Immature natural killer cell (primary cell): ENCODE measurements at regions not wholly inside any gene's neighbourhood (a gene's known extent, or its start where the extent isn't known, plus 50 kb on each side); places are given as distances from the start of the nearest gene placed in this dataset.

ENCODE experiments used
- DNase-seq, 3 donors: peaks; one replicate each; pipeline ENCODE4 v3.0.0; 2022; ENCODE audit warnings: mixed read lengths in 1 of 3
- H3K27ac Mint-ChIP-seq, 6 donors: one replicate each; pipeline ENCODE4 v1.8.0; 2020; ENCODE audit warnings: mixed read lengths in 6 of 6, mild to moderate bottlenecking in 5 of 6, inconsistent platforms in 4 of 6, moderate library complexity in 3 of 6
- H3K27me3 Mint-ChIP-seq, 3 donors: one replicate each; pipeline ENCODE4 v1.8.0; 2020 to 2021; ENCODE audit warnings: low read depth in 3 of 3, mild to moderate bottlenecking in 3 of 3, mixed read lengths in 3 of 3, moderate library complexity in 3 of 3, inconsistent platforms in 1 of 3
- H3K36me3 Mint-ChIP-seq, 3 donors: one replicate each; pipeline ENCODE4 v1.8.0; 2020; ENCODE audit warnings: mixed read lengths in 3 of 3, inconsistent platforms in 2 of 3, mild to moderate bottlenecking in 2 of 3
- H3K4me1 Mint-ChIP-seq, 2 donors: one replicate each; pipeline ENCODE4 v1.8.0; 2020; ENCODE audit warnings: inconsistent platforms in 2 of 2, mild to moderate bottlenecking in 2 of 2, mixed read lengths in 2 of 2, moderate library complexity in 1 of 2
- H3K4me3 Mint-ChIP-seq, 5 donors: one replicate each; pipeline ENCODE4 v1.8.0; 2020; ENCODE audit warnings: mild to moderate bottlenecking in 5 of 5, mixed read lengths in 5 of 5, inconsistent platforms in 3 of 5, moderate library complexity in 3 of 5
- H3K9me3 Mint-ChIP-seq, 6 donors: one replicate each; pipeline ENCODE4 v1.8.0; 2020; ENCODE audit warnings: mild to moderate bottlenecking in 6 of 6, mixed read lengths in 6 of 6, inconsistent platforms in 4 of 6, moderate library complexity in 3 of 6

- H3K9me3 Mint-ChIP-seq = peaks cover 0 to 10% (median 2%) of the 10 kb centered on the region in 6 donors
- H3K27ac Mint-ChIP-seq = no peak overlapping the region
- H3K4me1 Mint-ChIP-seq = no peaks in the 10 kb centered on the region
- no peaks in the 10 kb centered on the region for H3K36me3 Mint-ChIP-seq
- no peak for DNase-seq
- H3K27me3 Mint-ChIP-seq = peaks cover 0 to 10% (median 2%) of the 10 kb centered on the region in 3 donors
- no peak overlapping the region for H3K4me3 Mint-ChIP-seq
Measured at GRCh38 chr20:11790046-11790445, 127.6 kb upstream of the BTBD3 start.

GRCh38 chr20:11791316-11791715 lies 126.4 kb upstream of the BTBD3 start:
- peaks cover 0 to 10% (median 2%) of the 10 kb centered on the region in 3 donors for H3K27me3 Mint-ChIP-seq
- H3K4me3 Mint-ChIP-seq = no peak overlapping the region
- peaks cover 0 to 15% (median 4%) of the 10 kb centered on the region in 6 donors for H3K9me3 Mint-ChIP-seq
- H3K27ac Mint-ChIP-seq = no peak overlapping the region
- H3K4me1 Mint-ChIP-seq = no peaks in the 10 kb centered on the region
- DNase-seq = no peak
- H3K36me3 Mint-ChIP-seq = no peaks in the 10 kb centered on the region

GRCh38 chr20:11791835-11792567 lies 125.7 kb upstream of the BTBD3 start:
- H3K36me3 Mint-ChIP-seq = no peaks in the 10 kb centered on the region
- DNase-seq = no peak
- H3K4me3 Mint-ChIP-seq = no peak overlapping the region
- H3K27me3 Mint-ChIP-seq = peaks cover 0 to 6% (median 3%) of the 10 kb centered on the region in 3 donors
- no peaks in the 10 kb centered on the region for H3K4me1 Mint-ChIP-seq
- no peak overlapping the region for H3K27ac Mint-ChIP-seq
- H3K9me3 Mint-ChIP-seq = peaks cover 2 to 17% (median 4%) of the 10 kb centered on the region in 6 donors

- DNase-seq = no peak
- no peaks in the 10 kb centered on the region for H3K4me1 Mint-ChIP-seq
- no peak overlapping the region for H3K4me3 Mint-ChIP-seq
- no peaks in the 10 kb centered on the region for H3K36me3 Mint-ChIP-seq
- H3K27me3 Mint-ChIP-seq = peaks cover 0 to 6% (median 4%) of the 10 kb centered on the region in 3 donors
- H3K9me3 Mint-ChIP-seq = peaks cover 2 to 17% (median 4%) of the 10 kb centered on the region in 6 donors
- H3K27ac Mint-ChIP-seq = no peak overlapping the region
Measured at GRCh38 chr20:11792568-11792953, 125.1 kb upstream of the BTBD3 start.

- peaks cover 2 to 17% (median 4%) of the 10 kb centered on the region in 6 donors for H3K9me3 Mint-ChIP-seq
- H3K4me1 Mint-ChIP-seq = no peaks in the 10 kb centered on the region
- no peak overlapping the region for H3K4me3 Mint-ChIP-seq
- no peak overlapping the region for H3K27ac Mint-ChIP-seq
- H3K36me3 Mint-ChIP-seq = no peaks in the 10 kb centered on the region
- H3K27me3 Mint-ChIP-seq = peaks cover 0 to 6% (median 4%) of the 10 kb centered on the region in 3 donors
- DNase-seq = no peak
Measured at GRCh38 chr20:11794525-11794924, 123.2 kb upstream of the BTBD3 start.

GRCh38 chr20:11795071-11795615 lies 122.5 kb upstream of the BTBD3 start:
- Mint-ChIP-seq H3K27me3 (peaks cover 0 to 6% (median 4%) of the 10 kb centered on the region in 3 donors), H3K27ac (no peak overlapping the region), H3K4me3 (no peak overlapping the region), H3K36me3 (no peaks in the 10 kb centered on the region), H3K9me3 (peaks cover 2 to 17% (median 4%) of the 10 kb centered on the region in 6 donors), H3K4me1 (no peaks in the 10 kb centered on the region)
- DNase-seq = no peak

- no peak overlapping the region for H3K27ac Mint-ChIP-seq
- no peaks in the 10 kb centered on the region for H3K4me1 Mint-ChIP-seq
Measured at GRCh38 chr20:11796026-11796425, 121.7 kb upstream of the BTBD3 start.

GRCh38 chr20:11797156-11797555 lies 120.5 kb upstream of the BTBD3 start:
- Mint-ChIP-seq H3K4me3 (no peak overlapping the region), H3K27me3 (peaks cover 0 to 6% (median 4%) of the 10 kb centered on the region in 3 donors), H3K36me3 (no peaks in the 10 kb centered on the region), H3K9me3 (peaks cover 2 to 17% (median 4%) of the 10 kb centered on the region in 6 donors), H3K4me1 (no peaks in the 10 kb centered on the region), H3K27ac (no peak overlapping the region)
- DNase-seq = no peak

More at GRCh38 chr20:11796026-11796425, 121.7 kb upstream of the BTBD3 start:
- Mint-ChIP-seq H3K9me3 (peaks cover 2 to 17% (median 4%) of the 10 kb centered on the region in 6 donors), H3K27me3 (peaks cover 0 to 6% (median 4%) of the 10 kb centered on the region in 3 donors), H3K36me3 (no peaks in the 10 kb centered on the region), H3K4me3 (no peak overlapping the region)
- no peak for DNase-seq

- no peak for DNase-seq
- no peak overlapping the region for H3K27ac Mint-ChIP-seq
- peaks cover 0 to 6% (median 2%) of the 10 kb centered on the region in 3 donors for H3K27me3 Mint-ChIP-seq
- H3K4me3 Mint-ChIP-seq = no peak overlapping the region
- H3K9me3 Mint-ChIP-seq = peaks cover 0 to 12% (median 4%) of the 10 kb centered on the region in 6 donors
- H3K36me3 Mint-ChIP-seq = no peaks in the 10 kb centered on the region
- no peaks in the 10 kb centered on the region for H3K4me1 Mint-ChIP-seq
Measured at GRCh38 chr20:11799281-11799684, 118.4 kb upstream of the BTBD3 start.

- H3K9me3 Mint-ChIP-seq = peaks cover 0 to 13% (median 5%) of the 10 kb centered on the region in 6 donors
- DNase-seq = no peak
- H3K4me3 Mint-ChIP-seq = no peak overlapping the region
- no peak overlapping the region for H3K27ac Mint-ChIP-seq
- no peaks in the 10 kb centered on the region for H3K27me3 Mint-ChIP-seq
- no peaks in the 10 kb centered on the region for H3K4me1 Mint-ChIP-seq
- no peaks in the 10 kb centered on the region for H3K36me3 Mint-ChIP-seq
Measured at GRCh38 chr20:11807054-11808048, 110.3 kb upstream of the BTBD3 start.

- Mint-ChIP-seq H3K36me3 (no peaks in the 10 kb centered on the region), H3K27ac (no peak overlapping the region), H3K27me3 (no peaks in the 10 kb centered on the region), H3K4me3 (no peak overlapping the region), H3K4me1 (no peaks in the 10 kb centered on the region), H3K9me3 (peaks cover 0 to 15% (median 5%) of the 10 kb centered on the region in 6 donors)
- DNase-seq = no peak
Measured at GRCh38 chr20:11808841-11809240, 108.9 kb upstream of the BTBD3 start.

GRCh38 chr20:11810311-11811083 lies 107.2 kb upstream of the BTBD3 start:
- Mint-ChIP-seq H3K4me1 (no peaks in the 10 kb centered on the region), H3K27me3 (peaks cover 0 to 2% (median 0%) of the 10 kb centered on the region in 3 donors), H3K9me3 (peaks cover 0 to 24% (median 5%) of the 10 kb centered on the region in 6 donors), H3K4me3 (no peak overlapping the region), H3K27ac (no peak overlapping the region), H3K36me3 (no peaks in the 10 kb centered on the region)
- DNase-seq = no peak
